Mesendoderm (in vitro differentiated cells): ENCODE measurements at regions not wholly inside any gene's neighbourhood (a gene's known extent, or its start where the extent isn't known, plus 50 kb on each side); places are given as distances from the start of the nearest gene placed in this dataset.
"Not testable (repeated sequence)": the region's sequence is repeated elsewhere in the genome, so short reads cannot be mapped to it uniquely, and the experiment has no call there.

Experiments used
- DNase-seq: peaks from one replicate; pipeline ENCODE4 v3.0.0; 2013
- H2AK5ac ChIP-seq: 2 replicates; pipeline ENCODE4 v1.6.1; 2013; ENCODE audit warnings: low read length, inconsistent platforms
- H2BK120ac ChIP-seq: 2 replicates; pipeline ENCODE4 v1.6.1; 2013; ENCODE audit warnings: low read depth, mild to moderate bottlenecking, low read length, moderate library complexity, mixed read lengths
- H2BK15ac ChIP-seq: replicated peaks from 2 replicates; pipeline ENCODE4 v1.6.1; 2013; ENCODE audit warnings: low read depth, mild to moderate bottlenecking, moderate library complexity
- H2BK5ac ChIP-seq: 2 replicates; pipeline ENCODE4 v1.6.1; 2013; ENCODE audit warnings: low read length, inconsistent platforms
- H3K18ac ChIP-seq: 2 replicates; pipeline ENCODE4 v1.6.1; 2013; ENCODE audit warnings: mild to moderate bottlenecking, low read length, mixed read lengths
- H3K23ac ChIP-seq: one replicate; pipeline ENCODE4 v1.6.1; 2013; ENCODE audit warnings: low read length
- H3K27ac ChIP-seq: 2 replicates; pipeline ENCODE4 v1.5.1; 2013; ENCODE audit warnings: low read depth, mild to moderate bottlenecking, inconsistent platforms, low read length, moderate library complexity
- H3K27me3 ChIP-seq: 2 replicates; pipeline ENCODE4 v1.6.1; 2013; ENCODE audit warnings: low read length, control low read depth, mild to moderate bottlenecking, inconsistent platforms; ENCODE audit not compliant: insufficient read depth, poor library complexity
- H3K36me3 ChIP-seq: 2 replicates; pipeline ENCODE4 v1.6.1; 2013; ENCODE audit warnings: low read length, inconsistent platforms; ENCODE audit not compliant: control insufficient read depth, insufficient read depth
- H3K4ac ChIP-seq: one replicate; pipeline ENCODE4 v1.6.1; 2013; ENCODE audit warnings: low read depth, mild to moderate bottlenecking, low read length, moderate library complexity
- H3K4me1 ChIP-seq: 2 replicates; pipeline ENCODE4 v1.6.1; 2013; ENCODE audit warnings: low read depth, low read length, inconsistent platforms; ENCODE audit not compliant: control insufficient read depth
- H3K4me2 ChIP-seq: 2 replicates; pipeline ENCODE4 v1.6.1; 2013; ENCODE audit warnings: low read length
- H3K4me3 ChIP-seq: 2 replicates; pipeline ENCODE4 v1.5.1; 2013; ENCODE audit warnings: mild to moderate bottlenecking, low read length
- H3K56ac ChIP-seq: one replicate; pipeline ENCODE4 v1.6.1; 2013; ENCODE audit warnings: low read length
- H3K79me1 ChIP-seq: 2 replicates; pipeline ENCODE4 v1.6.1; 2013; ENCODE audit warnings: low read length, inconsistent platforms
- H3K79me2 ChIP-seq: 2 replicates; pipeline ENCODE4 v1.6.1; 2013; ENCODE audit warnings: mild to moderate bottlenecking, low read length; ENCODE audit not compliant: control insufficient read depth, insufficient read depth
- H3K9ac ChIP-seq: 2 replicates; pipeline ENCODE4 v1.6.1; 2013; ENCODE audit warnings: low read length, inconsistent platforms
- H4K5ac ChIP-seq: one replicate; pipeline ENCODE4 v1.6.1; 2013; ENCODE audit warnings: low read length
- H4K8ac ChIP-seq: one replicate; pipeline ENCODE4 v1.6.1; 2013; ENCODE audit warnings: low read depth, mild to moderate bottlenecking, control low read depth, low read length, moderate library complexity
- WGBS: extraction: QIAGEN DNeasy Blood & Tissue Kit; methylation state at CpG from one replicate; pipeline ENCODE4 v1.1.7; 2013; ENCODE audit warnings: low lambda C conversion rate, missing lambda C conversion rate; ENCODE audit not compliant: insufficient coverage; ENCODE audit errors: extremely low coverage; 5-methylcytosine and 5-hydroxymethylcytosine counted together

GRCh38 chr5:33205079-33205478 is 235.7 kb upstream of the TARS1 start:
- Histone ChIP-seq H3K4me2 (no peak overlapping the region), H2BK15ac (no peak overlapping the region), H2BK5ac (no peak overlapping the region), H3K4me1 (no peaks in the 10 kb centered on the region), H4K5ac (no peak overlapping the region), H3K27me3 (peaks cover 2% of the 10 kb centered on the region), H3K4ac (no peak overlapping the region), H3K4me3 (no peak overlapping the region), H3K79me1 (no peaks in the 10 kb centered on the region), H3K18ac (no peak overlapping the region), H3K9ac (no peak overlapping the region), H4K8ac (no peak overlapping the region), H3K27ac (no peak overlapping the region), H2BK120ac (no peak overlapping the region), H3K36me3 (no peaks in the 10 kb centered on the region), H3K79me2 (no peaks in the 10 kb centered on the region), H2AK5ac (no peak overlapping the region), H3K23ac (no peak overlapping the region), H3K56ac (no peak overlapping the region)
- DNase-seq: no peak
- no CpG with 5 or more reads among the region's 3 CpGs for WGBS

GRCh38 chr5:33205727-33206410 is 234.9 kb upstream of the TARS1 start:
- Histone ChIP-seq H2BK120ac (no peak overlapping the region), H3K27ac (no peak overlapping the region), H3K23ac (no peak overlapping the region), H3K56ac (no peak overlapping the region), H3K79me2 (no peaks in the 10 kb centered on the region), H3K79me1 (no peaks in the 10 kb centered on the region), H3K36me3 (no peaks in the 10 kb centered on the region), H3K4me3 (no peak overlapping the region), H2BK5ac (no peak overlapping the region), H3K4me2 (no peak overlapping the region), H2BK15ac (no peak overlapping the region), H4K5ac (no peak overlapping the region), H3K4me1 (no peaks in the 10 kb centered on the region), H4K8ac (no peak overlapping the region), H2AK5ac (no peak overlapping the region), H3K9ac (no peak overlapping the region), H3K4ac (no peak overlapping the region), H3K27me3 (peaks cover 2% of the 10 kb centered on the region), H3K18ac (no peak overlapping the region)
- no CpG with 5 or more reads among the region's 1 CpG for WGBS
- no peak for DNase-seq

- no CpG with 5 or more reads among the region's 3 CpGs for WGBS
- H3K27ac ChIP-seq: no peak overlapping the region
Measured at GRCh38 chr5:33206962-33207506, 233.7 kb upstream of the TARS1 start.

GRCh38 chr5:33209252-33209651 is 231.5 kb upstream of the TARS1 start:
- Histone ChIP-seq H3K27ac (no peak overlapping the region), H3K36me3 (no peaks in the 10 kb centered on the region), H4K5ac (no peak overlapping the region), H3K18ac (no peak overlapping the region), H4K8ac (no peak overlapping the region), H2BK15ac (no peak overlapping the region), H3K9ac (no peak overlapping the region), H2BK5ac (no peak overlapping the region), H3K56ac (no peak overlapping the region), H3K79me1 (no peaks in the 10 kb centered on the region), H3K4ac (no peak overlapping the region), H3K4me1 (no peaks in the 10 kb centered on the region), H3K27me3 (no peaks in the 10 kb centered on the region), H3K4me2 (no peak overlapping the region), H3K79me2 (no peaks in the 10 kb centered on the region), H3K23ac (no peak overlapping the region), H2BK120ac (no peak overlapping the region), H3K4me3 (no peak overlapping the region), H2AK5ac (no peak overlapping the region)
- DNase-seq: no peak
- WGBS: no CpG with 5 or more reads among the region's 9 CpGs

More at GRCh38 chr5:33206962-33207506, 233.7 kb upstream of the TARS1 start:
- Histone ChIP-seq H2BK15ac (no peak overlapping the region), H3K4me3 (no peak overlapping the region), H3K18ac (no peak overlapping the region), H3K4me2 (no peak overlapping the region), H2BK120ac (no peak overlapping the region), H4K8ac (no peak overlapping the region), H3K56ac (no peak overlapping the region), H3K79me1 (no peaks in the 10 kb centered on the region), H2AK5ac (no peak overlapping the region), H3K79me2 (no peaks in the 10 kb centered on the region), H2BK5ac (no peak overlapping the region), H3K4me1 (no peaks in the 10 kb centered on the region), H3K27me3 (peaks cover 2% of the 10 kb centered on the region), H3K9ac (no peak overlapping the region), H4K5ac (no peak overlapping the region), H3K4ac (no peak overlapping the region), H3K36me3 (no peaks in the 10 kb centered on the region), H3K23ac (no peak overlapping the region)
- DNase-seq: no peak

- not testable (repeated sequence) for H3K18ac ChIP-seq, H3K27ac ChIP-seq, H2AK5ac ChIP-seq, H4K5ac ChIP-seq, H3K27me3 ChIP-seq, H3K4ac ChIP-seq, H3K56ac ChIP-seq, H3K23ac ChIP-seq, H3K9ac ChIP-seq, H3K79me1 ChIP-seq, H4K8ac ChIP-seq, H3K36me3 ChIP-seq, H3K4me2 ChIP-seq, DNase-seq, H3K79me2 ChIP-seq, H2BK15ac ChIP-seq, H3K4me1 ChIP-seq, H3K4me3 ChIP-seq, H2BK120ac ChIP-seq, H2BK5ac ChIP-seq
Measured at GRCh38 chr5:33210221-33210620, 230.5 kb upstream of the TARS1 start.

- no peaks in the 10 kb centered on the region for H3K27me3 ChIP-seq
- H4K5ac ChIP-seq: no peak overlapping the region
- no peak overlapping the region for H2BK5ac ChIP-seq
- no peak overlapping the region for H3K4me2 ChIP-seq
- H3K4ac ChIP-seq: no peak overlapping the region
- H2AK5ac ChIP-seq: no peak overlapping the region
- WGBS: 100% methylated on average over 2 of the region's 5 CpGs
- no peaks in the 10 kb centered on the region for H3K4me1 ChIP-seq
- no peak overlapping the region for H2BK15ac ChIP-seq
- no peaks in the 10 kb centered on the region for H3K79me2 ChIP-seq
- H3K4me3 ChIP-seq: no peak overlapping the region
- DNase-seq: no peak
- no peak overlapping the region for H4K8ac ChIP-seq
- H3K27ac ChIP-seq: no peak overlapping the region
- no peak overlapping the region for H3K9ac ChIP-seq
- no peak overlapping the region for H3K23ac ChIP-seq
- H3K56ac ChIP-seq: no peak overlapping the region
- no peak overlapping the region for H3K18ac ChIP-seq
- H3K36me3 ChIP-seq: no peaks in the 10 kb centered on the region
- H2BK120ac ChIP-seq: no peak overlapping the region
- H3K79me1 ChIP-seq: no peaks in the 10 kb centered on the region
Measured at GRCh38 chr5:33210978-33211377, 229.8 kb upstream of the TARS1 start.
